ENCODE measurements at regions not wholly inside any gene's neighbourhood (a gene's known extent, or its start where the extent isn't known, plus 50 kb on each side); places are given as distances from the start of the nearest gene placed in this dataset.

- WGBS (ENCODE audit: low lambda C conversion rate), result 43% methylated on average over 4 of the region's 4 CpGs
- H3K9me3 ChIP-seq, result no peaks in the 10 kb centered on the region
- H3K79me2 ChIP-seq (ENCODE audit: insufficient read depth), result no peaks in the 10 kb centered on the region
- H3K9ac ChIP-seq, result no peak overlapping the region
- H3K27me3 ChIP-seq (ENCODE audit: insufficient read depth), result no peaks in the 10 kb centered on the region
- H3K4me2 ChIP-seq, result no peak overlapping the region
- no peak overlapping the region for H3K4me3 ChIP-seq (ENCODE audit: low read depth in 2 of 2, low read length in 1 of 2)
- no peaks in the 10 kb centered on the region for H3K9me2 ChIP-seq
- no peak overlapping the region for H2AFZ ChIP-seq (ENCODE audit: low read depth)
- no peaks in the 10 kb centered on the region for H3K4me1 ChIP-seq (ENCODE audit: control insufficient read depth in 1 of 2, insufficient read depth in 2 of 2, low read depth in 1 of 2, low read length in 1 of 2)
- POLR2A ChIA-PET, result no interaction called here
- H3F3A ChIP-seq (replicated peaks; ENCODE audit: insufficient read depth), result no peaks in the 10 kb centered on the region
- H3K27ac ChIP-seq (ENCODE audit: low read depth in 2 of 2, low read length in 1 of 2), result no peak overlapping the region
- TF ChIP-seq EZH2phosphoT487 (IDR thresholded peaks at IDR 0.05; ENCODE audit: borderline replicate concordance, low read depth), result no peak
- no peak for TF ChIP-seq RFX5 (IDR thresholded peaks at IDR 0.05; ENCODE audit: low read length)
- TF ChIP-seq SMC3 (IDR thresholded peaks at IDR 0.05; ENCODE audit: low read depth, low read length), result no peak
- TF ChIP-seq RAD21 (IDR thresholded peaks at IDR 0.05; ENCODE audit: low read length), result no peak
- TF ChIP-seq NRF1 (IDR thresholded peaks at IDR 0.05; ENCODE audit: low read depth, low read length), result no peak
- no peak for TF ChIP-seq JUND (IDR thresholded peaks at IDR 0.05)
- TF ChIP-seq GABPA (IDR thresholded peaks at IDR 0.05; ENCODE audit: low read depth), result no peak
- no peak for TF ChIP-seq SIN3A (IDR thresholded peaks at IDR 0.05; ENCODE audit: borderline replicate concordance, low read depth, low read length)
- TF ChIP-seq FOXJ3 (CRISPR knock-in tag; IDR thresholded peaks at IDR 0.05), result no peak
- no peak for TF ChIP-seq GATA2 (CRISPR knock-in tag; IDR thresholded peaks at IDR 0.05)
- no peak for TF ChIP-seq TCF12 (IDR thresholded peaks at IDR 0.05)
- no peak for TF ChIP-seq NFIC (IDR thresholded peaks at IDR 0.05; ENCODE audit: borderline replicate concordance)
- CTCF ChIA-PET, result no interaction called here
- H3K36me3 ChIP-seq (replicated peaks in 1 of 2; ENCODE audit: control insufficient read depth in 1 of 2, insufficient read depth in 2 of 2, low read length in 1 of 2), result no peaks in the 10 kb centered on the region
- DNase-seq, result no peak
- no peaks in the 10 kb centered on the region for H4K20me1 ChIP-seq (ENCODE audit: insufficient read depth)
These were observed 630.7 kb upstream of the RORB start for GRCh38 chr9:73866451-73866850.

- no peak overlapping the region for H2AFZ ChIP-seq (ENCODE audit: low read depth)
- CTCF ChIA-PET, result interaction anchor here (1.0 kb wide), 1 partner anchor 23 kb away, joined by 3 read pairs; no protein-coding TSS in a partner anchor
- no peak overlapping the region for H3K27ac ChIP-seq (ENCODE audit: low read depth in 2 of 2, low read length in 1 of 2)
- H3F3A ChIP-seq (replicated peaks; ENCODE audit: insufficient read depth), result no peaks in the 10 kb centered on the region
- H3K9me2 ChIP-seq, result no peaks in the 10 kb centered on the region
- H3K36me3 ChIP-seq (replicated peaks in 1 of 2; ENCODE audit: control insufficient read depth in 1 of 2, insufficient read depth in 2 of 2, low read length in 1 of 2), result no peaks in the 10 kb centered on the region
- H3K4me2 ChIP-seq, result no peak overlapping the region
- TF ChIP-seq EZH2phosphoT487 (IDR thresholded peaks at IDR 0.05; ENCODE audit: borderline replicate concordance, low read depth) (no peak), GATA2 (CRISPR knock-in tag; IDR thresholded peaks at IDR 0.05) (no peak), YY1 (IDR thresholded peaks at IDR 0.05; ENCODE audit: low read depth) (no peak), SIN3A (IDR thresholded peaks at IDR 0.05; ENCODE audit: borderline replicate concordance, low read depth, low read length) (no peak), RXRA (IDR thresholded peaks at IDR 0.05; ENCODE audit: borderline replicate concordance, low read depth) (no peak), PBX3 (IDR thresholded peaks at IDR 0.05) (no peak), RCOR1 (IDR thresholded peaks at IDR 0.05; ENCODE audit: low read length) (no peak), CHD2 (IDR thresholded peaks at IDR 0.05; ENCODE audit: low read length, partially characterized antibody) (no peak), CTCF (IDR thresholded peaks at IDR 0.05) (no peak), TEAD4 (IDR thresholded peaks at IDR 0.05; ENCODE audit: borderline replicate concordance, insufficient read depth) (no peak), NFIC (IDR thresholded peaks at IDR 0.05; ENCODE audit: borderline replicate concordance) (no peak), IRF3 (IDR thresholded peaks at IDR 0.05; ENCODE audit: low read depth, low read length) (no peak), TCF12 (IDR thresholded peaks at IDR 0.05) (no peak), EP300 (IDR thresholded peaks at IDR 0.05; ENCODE audit: borderline replicate concordance in 1 of 2, low read depth in 1 of 2, low read length in 1 of 2) (no peak), JUND (IDR thresholded peaks at IDR 0.05) (no peak)
- no peak for DNase-seq
- H3K9ac ChIP-seq, result no peak overlapping the region
- H4K20me1 ChIP-seq (ENCODE audit: insufficient read depth), result no peaks in the 10 kb centered on the region
- no peak overlapping the region for H3K4me3 ChIP-seq (ENCODE audit: low read depth in 2 of 2, low read length in 1 of 2)
- 39% methylated on average over 3 of the region's 3 CpGs for WGBS (ENCODE audit: low lambda C conversion rate)
- H3K4me1 ChIP-seq (ENCODE audit: control insufficient read depth in 1 of 2, insufficient read depth in 2 of 2, low read depth in 1 of 2, low read length in 1 of 2), result no peaks in the 10 kb centered on the region; a peak in 1 of 4 replicates
- H3K27me3 ChIP-seq (ENCODE audit: insufficient read depth), result no peaks in the 10 kb centered on the region; the same call in 1 of the 2 replicates
- H3K9me3 ChIP-seq, result no peaks in the 10 kb centered on the region; the same call in 1 of the 2 replicates
- POLR2A ChIA-PET, result no interaction called here
- no peaks in the 10 kb centered on the region for H3K79me2 ChIP-seq (ENCODE audit: insufficient read depth)
These were observed 627.9 kb upstream of the RORB start for GRCh38 chr9:73869264-73869663.

Measured in SK-N-SH (cell line).